ENCODE measurements at regions not wholly inside any gene's neighbourhood (a gene's known extent, or its start where the extent isn't known, plus 50 kb on each side); places are given as distances from the start of the nearest gene placed in this dataset.

GRCh38 chr3:15851735-15852134, 54.0 kb upstream of the ANKRD28 start:
- H3K4me3 ChIP-seq (ENCODE audit: low read depth, low read length) = no peak overlapping the region
- TF ChIP-seq CTCF (IDR thresholded peaks at IDR 0.05; ENCODE audit: insufficient read depth, low read depth, low read length) = no peak
- DNase-seq (ENCODE audit: low read depth) = no peak

- DNase-seq (ENCODE audit: low read depth) = peak; percentile 6
- no peak for TF ChIP-seq CTCF (IDR thresholded peaks at IDR 0.05; ENCODE audit: insufficient read depth, low read depth, low read length)
- peak overlapping the region; percentile 77 for H3K4me3 ChIP-seq (ENCODE audit: low read depth, low read length)
Observed at GRCh38 chr3:15858547-15859506, 61.0 kb upstream of the ANKRD28 start.

GRCh38 chr3:15859507-15860013, 61.8 kb upstream of the ANKRD28 start:
- TF ChIP-seq CTCF (IDR thresholded peaks at IDR 0.05; ENCODE audit: insufficient read depth, low read depth, low read length) = no peak
- H3K4me3 ChIP-seq (ENCODE audit: low read depth, low read length) = peak overlapping the region; percentile 77
- peak; percentile 68 for DNase-seq (ENCODE audit: low read depth)

- DNase-seq (ENCODE audit: low read depth) = peak; percentile 67
- peak overlapping the region; percentile 77 for H3K4me3 ChIP-seq (ENCODE audit: low read depth, low read length)
- no peak for TF ChIP-seq CTCF (IDR thresholded peaks at IDR 0.05; ENCODE audit: insufficient read depth, low read depth, low read length)
Observed at GRCh38 chr3:15860014-15860934, 62.5 kb upstream of the ANKRD28 start.

- peak overlapping the region; percentile 77 for H3K4me3 ChIP-seq (ENCODE audit: low read depth, low read length)
- no peak for DNase-seq (ENCODE audit: low read depth)
- no peak for TF ChIP-seq CTCF (IDR thresholded peaks at IDR 0.05; ENCODE audit: insufficient read depth, low read depth, low read length)
Observed at GRCh38 chr3:15861163-15861562, 63.4 kb upstream of the ANKRD28 start.

GRCh38 chr3:15872807-15873206, 75.0 kb upstream of the ANKRD28 start:
- H3K4me3 ChIP-seq (ENCODE audit: low read depth, low read length) = no peak overlapping the region
- TF ChIP-seq CTCF (IDR thresholded peaks at IDR 0.05; ENCODE audit: insufficient read depth, low read depth, low read length) = no peak
- no peak for DNase-seq (ENCODE audit: low read depth)

Measured in fibroblast of villous mesenchyme (primary cell).